NCI-H69 (cell line): ENCODE measurements at regions not wholly inside any gene's neighbourhood (a gene's known extent, or its start where the extent isn't known, plus 50 kb on each side); places are given as distances from the start of the nearest gene placed in this dataset.
"Not testable (repeated sequence)": the region's sequence is repeated elsewhere in the genome, so short reads cannot be mapped to it uniquely, and the experiment has no call there.

Source experiments
- DNase-seq: peaks from one replicate; lab custom pipeline; 2025; lab: John Stamatoyannopoulos, UW

DNA sequence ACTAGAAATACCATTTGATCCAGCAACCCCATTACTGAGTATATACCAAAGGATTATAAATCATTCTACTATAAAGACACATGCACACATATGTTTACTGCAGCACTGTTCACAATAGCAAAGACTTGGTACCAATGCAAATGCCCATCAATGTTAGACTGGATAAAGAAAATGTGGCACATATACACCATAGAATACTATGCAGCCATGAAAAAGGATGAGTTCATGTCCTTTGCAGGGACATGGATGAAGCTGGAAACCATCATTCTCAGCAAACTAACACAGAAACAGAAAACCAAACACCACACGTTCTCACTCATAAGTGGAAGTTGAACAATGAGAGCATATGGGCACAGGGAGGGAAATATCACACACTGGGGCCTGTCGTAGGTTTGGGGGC, 106.0 kb downstream of the SPATA18 start:
- DNase-seq, result not testable (repeated sequence)

- no peak for DNase-seq
These were observed 106.7 kb downstream of the SPATA18 start for GRCh38 chr4:52157641-52158316.

DNA sequence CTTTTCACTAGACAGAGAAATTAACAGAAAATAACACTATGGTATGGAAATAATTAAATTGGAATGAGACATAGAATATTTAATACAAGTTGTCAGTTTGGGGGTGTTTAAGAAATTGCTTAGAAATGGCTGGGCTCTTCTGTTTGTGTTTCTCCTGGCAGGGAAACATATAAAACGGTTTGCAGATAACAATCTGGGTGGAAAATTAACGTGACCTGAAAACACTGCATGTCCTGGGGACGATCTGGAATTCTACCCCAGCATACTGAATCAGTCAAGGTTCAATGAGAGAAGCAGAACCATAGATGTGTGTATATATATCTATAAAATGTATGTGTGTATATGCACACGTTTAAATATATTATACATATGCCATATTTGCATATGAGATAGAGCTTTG, 109.8 kb downstream of the SPATA18 start:
- DNase-seq, result no peak

GRCh38 chr4:52164116-52164515, 113.0 kb downstream of the SPATA18 start:
- peak; percentile 0 for DNase-seq

DNA sequence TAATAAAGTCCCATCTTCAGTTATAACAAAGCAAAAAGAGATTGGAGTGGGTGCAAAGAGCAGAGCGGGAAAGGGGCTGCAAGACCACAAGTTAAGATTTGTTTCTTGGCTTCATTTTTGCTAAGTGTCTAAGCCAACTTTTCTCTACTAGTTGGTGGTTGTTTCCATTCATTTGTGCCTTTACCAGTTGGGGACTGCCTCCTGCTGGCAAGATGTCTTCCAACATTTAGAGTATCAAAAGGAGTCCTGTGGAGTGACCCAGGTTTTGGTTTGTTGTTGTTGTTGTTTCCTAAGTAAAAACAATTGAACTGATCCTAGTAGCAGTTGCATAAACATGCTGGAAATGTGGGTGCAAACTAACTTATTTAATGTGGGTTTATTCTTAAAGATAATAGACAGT, 121.1 kb downstream of the SPATA18 start:
- DNase-seq, result peak; percentile 0

GRCh38 chr4:52173470-52174045, 122.5 kb downstream of the SPATA18 start:
- DNase-seq, result no peak

DNA sequence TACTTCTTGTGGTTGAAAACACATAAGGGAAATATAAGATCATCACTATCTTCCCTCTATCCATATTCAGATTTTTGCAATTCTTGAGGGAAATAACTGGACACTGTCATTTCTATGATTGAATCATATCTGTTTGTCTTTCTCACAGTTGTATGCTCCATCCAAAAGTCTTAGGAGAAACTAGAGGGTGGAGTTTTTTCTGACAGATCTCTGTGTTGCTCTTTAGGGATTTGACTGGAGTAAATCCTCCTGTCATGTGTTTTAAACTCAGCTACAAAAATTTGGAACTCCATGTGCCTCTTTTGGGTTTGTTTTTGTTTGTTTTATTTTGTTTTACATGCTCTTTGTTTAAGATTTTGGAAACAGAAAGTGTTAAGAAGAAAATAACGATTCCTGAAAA, 136.5 kb downstream of the SPATA18 start:
- DNase-seq, result no peak

DNA sequence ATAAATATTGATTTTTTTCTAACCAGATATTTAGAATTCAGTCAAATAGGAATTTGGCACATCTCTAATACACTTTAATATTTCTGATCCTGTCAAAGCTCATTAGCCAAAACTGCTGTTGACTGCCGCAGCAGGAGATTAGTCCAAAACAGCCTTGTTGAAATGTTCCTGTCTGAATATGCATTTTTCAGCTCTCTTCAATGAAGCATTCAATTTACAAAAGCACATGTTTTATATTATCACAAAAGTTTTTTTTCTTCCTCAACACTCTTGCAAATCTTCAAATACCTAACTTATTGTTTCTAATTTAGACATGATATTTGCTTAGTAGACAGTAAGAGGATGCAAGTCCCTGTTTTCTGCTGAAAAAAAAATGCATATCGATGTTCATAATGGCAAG, 140.9 kb downstream of the SPATA18 start:
- DNase-seq, result no peak

DNA sequence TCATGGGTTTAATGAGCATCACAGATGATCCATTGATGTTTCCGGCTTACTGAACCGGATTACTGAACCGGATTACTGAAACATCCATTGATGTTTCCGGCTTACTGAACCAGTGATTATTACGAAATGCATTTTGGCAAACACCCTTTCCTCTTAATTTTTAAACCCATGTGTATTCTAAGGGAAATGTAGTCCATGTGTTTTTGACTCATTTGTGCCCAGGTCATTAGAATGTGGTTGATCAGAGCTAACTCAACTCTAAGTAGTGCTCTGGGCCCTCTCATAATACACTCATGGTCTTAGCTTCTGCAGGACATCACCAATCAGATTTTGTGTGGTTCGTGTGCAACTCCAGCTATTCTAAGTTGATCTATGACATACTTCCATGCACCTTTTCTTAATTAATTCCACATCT, 141.6 kb downstream of the SPATA18 start:
- no peak for DNase-seq

GRCh38 chr4:52195869-52196268, 144.8 kb downstream of the SPATA18 start:
- DNase-seq, result no peak

DNA sequence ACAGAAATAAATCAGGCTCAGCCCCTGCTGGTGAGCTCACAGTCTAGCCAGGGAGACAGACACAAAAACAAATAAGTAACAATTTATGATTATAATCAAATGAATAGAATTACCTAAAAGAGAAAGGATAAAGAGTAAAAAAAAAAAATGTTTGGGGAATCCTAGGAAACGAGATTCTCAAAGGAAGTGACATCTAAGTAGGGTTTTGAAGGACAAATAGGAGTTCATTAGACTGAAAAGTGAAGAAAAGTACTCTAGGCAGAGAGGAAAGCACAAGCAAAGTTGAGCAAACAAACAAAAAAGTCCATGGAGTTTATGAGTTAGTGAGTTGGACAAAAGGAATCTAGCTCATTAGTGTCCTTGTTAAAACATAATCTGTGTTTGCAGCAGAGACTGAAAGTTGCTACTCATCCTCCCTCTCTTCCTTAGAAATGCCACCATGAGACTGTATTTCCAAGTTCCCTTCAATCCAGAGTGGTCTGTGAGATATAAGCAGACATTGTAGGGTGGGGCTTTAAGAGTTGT, 145.6 kb downstream of the SPATA18 start:
- DNase-seq, result no peak

- DNase-seq, result no peak
These were observed 146.2 kb downstream of the SPATA18 start for GRCh38 chr4:52197306-52197705.

GRCh38 chr4:52198294-52198693, 147.2 kb downstream of the SPATA18 start:
- no peak for DNase-seq

DNA sequence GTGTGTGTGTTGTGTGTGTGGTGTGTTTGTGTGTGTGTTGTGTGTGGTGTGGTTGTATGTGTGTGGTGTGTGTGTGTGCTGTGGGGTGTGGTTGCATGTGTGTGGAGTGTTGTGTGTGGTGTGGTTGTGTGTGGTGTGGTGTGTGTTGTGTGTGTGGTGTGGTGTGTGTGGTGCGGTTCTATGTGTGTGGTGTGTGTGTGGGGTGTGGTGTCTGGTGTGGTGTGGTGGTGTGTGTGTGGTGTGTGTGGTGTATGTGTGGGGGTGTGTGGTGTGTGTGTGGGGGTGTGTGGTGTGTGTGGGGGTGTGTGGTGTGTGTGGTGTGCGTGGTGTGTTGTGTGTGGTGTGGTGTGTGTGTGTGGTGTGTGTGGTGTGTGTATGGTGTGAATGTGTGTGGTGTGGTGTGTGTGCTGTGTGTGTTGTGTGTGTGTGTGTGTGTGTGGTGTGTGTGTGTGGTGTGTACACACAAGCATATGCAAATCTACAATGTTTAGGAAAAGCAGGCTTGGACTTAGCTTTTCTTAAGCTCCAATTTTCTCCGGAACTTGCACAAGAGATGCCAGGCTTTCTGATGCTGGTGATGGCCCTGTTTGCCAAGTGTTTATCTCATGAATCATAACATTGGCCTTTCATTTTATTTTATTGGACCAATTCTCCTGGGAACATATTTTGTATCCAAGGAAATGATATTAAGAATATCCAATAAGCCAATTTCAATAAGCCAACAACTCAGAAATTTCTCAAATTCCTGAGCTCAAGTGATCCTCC, 148.7 kb downstream of the SPATA18 start:
- DNase-seq, result no peak

DNA sequence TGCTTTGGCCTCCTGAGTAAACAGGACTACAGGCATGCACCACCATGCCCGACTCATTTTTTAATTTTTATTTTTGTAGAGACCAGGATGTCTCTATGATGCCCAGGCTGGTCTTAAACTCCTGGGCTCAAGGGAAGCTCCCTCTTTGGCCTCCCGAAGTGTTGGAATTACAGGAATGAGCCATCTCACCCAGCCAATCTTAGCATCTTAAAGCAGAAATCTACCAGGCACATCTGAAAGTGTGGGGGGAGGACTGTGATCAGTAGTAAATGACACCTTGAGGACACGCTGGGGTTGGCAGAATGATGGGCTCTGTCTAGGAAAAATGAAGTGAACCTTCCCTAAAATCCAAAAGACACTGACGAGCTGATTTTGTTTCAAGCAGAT, 149.2 kb downstream of the SPATA18 start:
- no peak for DNase-seq

- DNase-seq, result no peak
These were observed 150.6 kb downstream of the SPATA18 start for GRCh38 chr4:52201715-52202114.

DNA sequence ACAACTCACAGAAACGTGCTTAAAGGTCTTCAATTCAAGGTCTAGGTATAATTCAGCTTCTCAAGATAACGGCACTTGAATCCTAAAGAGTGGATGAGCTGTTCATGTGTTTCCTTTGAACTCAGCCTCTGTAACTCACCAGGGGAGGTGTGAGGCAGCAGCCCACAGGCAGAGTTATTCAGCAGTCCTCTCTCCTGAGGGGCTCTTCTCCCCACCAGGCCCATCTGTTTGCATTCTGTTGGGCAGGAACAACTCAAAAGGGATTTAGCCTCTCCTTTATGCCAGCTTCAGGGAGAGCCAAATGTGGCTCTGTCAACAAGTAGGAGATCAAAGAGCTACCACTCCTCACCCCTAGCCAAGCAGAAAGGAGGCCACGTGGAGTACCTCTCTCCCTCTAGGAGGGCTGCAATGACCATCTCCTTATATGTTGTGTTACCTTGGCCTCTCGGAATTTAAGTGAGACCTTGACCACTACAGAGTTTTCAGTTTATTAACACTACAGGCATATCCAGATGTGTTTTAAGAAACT, 151.2 kb downstream of the SPATA18 start:
- DNase-seq, result no peak

- no peak for DNase-seq
These were observed 151.8 kb downstream of the SPATA18 start for GRCh38 chr4:52202931-52203330.

GRCh38 chr4:52203351-52203750, 152.2 kb downstream of the SPATA18 start:
- no peak for DNase-seq

- no peak for DNase-seq
These were observed 153.8 kb downstream of the SPATA18 start for GRCh38 chr4:52204921-52205320.

DNA sequence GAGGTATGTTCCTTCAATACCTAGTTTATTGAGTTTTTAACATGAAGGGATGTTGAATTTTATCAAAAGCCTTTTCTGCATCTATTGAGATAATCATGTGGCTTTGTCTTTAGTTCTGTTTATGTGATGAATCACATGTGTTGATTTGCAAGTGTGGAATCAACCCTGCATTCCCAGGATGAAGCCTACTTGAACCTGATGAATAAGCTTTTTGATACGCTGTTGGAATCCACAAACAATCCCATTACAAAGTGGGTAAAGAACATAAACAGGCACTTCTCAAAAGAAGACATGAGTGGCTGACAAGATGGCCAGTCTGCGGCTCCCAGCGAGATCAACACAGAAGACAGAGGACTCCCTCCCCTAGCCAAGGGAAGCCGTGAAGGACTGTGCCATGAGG, 156.0 kb downstream of the SPATA18 start:
- not testable (repeated sequence) for DNase-seq

GRCh38 chr4:52212702-52213101, 161.6 kb downstream of the SPATA18 start:
- DNase-seq, result no peak

GRCh38 chr4:52231526-52231925, 180.4 kb downstream of the SPATA18 start:
- DNase-seq, result no peak
